Left ventricle myocardium superior (tissue), 1 donor: ENCODE measurements at regions not wholly inside any gene's neighbourhood (a gene's known extent, or its start where the extent isn't known, plus 50 kb on each side); places are given as distances from the start of the nearest gene placed in this dataset.
"Not testable (repeated sequence)": the region's sequence is repeated elsewhere in the genome, so short reads cannot be mapped to it uniquely, and the experiment has no call there.

Experiments
- ATAC-seq: fragments of 200-7000 bp; cut with Tn5 transposase; one replicate; pipeline ENCODE4 v1.9.1; 2020; ENCODE audit warnings: mild to moderate bottlenecking, moderate library complexity
- DNase-seq: peaks from one replicate; pipeline ENCODE4 v3.0.0-alpha.2; 2020
- intact Hi-C: fragments of 100-400 bp; cut with micrococcal nuclease; formaldehyde crosslinking; loops from one replicate; pipeline ENCODE4 v1.11.0; 2022
- donor health status: DM: no; HTN: yes; CAD: no; lungs with severe emphysema.

GRCh38 chr1:207196135-207196534, 92.1 kb downstream of the C4BPA start:
- DNase-seq, ATAC-seq, intact Hi-C loops: not testable (repeated sequence)

- ATAC-seq, intact Hi-C loops, DNase-seq: not testable (repeated sequence)
Measured at GRCh38 chr1:207201534-207201933, 97.5 kb downstream of the C4BPA start.

GRCh38 chr1:207202480-207202879, 98.4 kb downstream of the C4BPA start:
- DNase-seq (no peak), ATAC-seq (no peak)
- intact Hi-C loops = no loop called here

- ATAC-seq = no peak
- no peak for DNase-seq
- intact Hi-C loops = no loop called here
Measured at GRCh38 chr1:207203541-207203940, 99.5 kb downstream of the C4BPA start.

- ATAC-seq (no peak), DNase-seq (no peak)
- intact Hi-C loops = no loop called here
Measured at GRCh38 chr1:207205614-207206061, 101.6 kb downstream of the C4BPA start.

GRCh38 chr1:207208691-207209090, 104.7 kb downstream of the C4BPA start:
- DNase-seq, ATAC-seq, intact Hi-C loops: not testable (repeated sequence)

GRCh38 chr1:207214453-207214852, 107.0 kb upstream of the CD55 start:
- intact Hi-C loops = no loop called here
- ATAC-seq (no peak), DNase-seq (no peak)

- intact Hi-C loops = no loop called here
- DNase-seq (no peak), ATAC-seq (no peak)
Measured at GRCh38 chr1:207217778-207218511, 103.5 kb upstream of the CD55 start.

GRCh38 chr1:207218512-207219362, 102.7 kb upstream of the CD55 start:
- intact Hi-C loops = no loop called here
- DNase-seq = no peak
- ATAC-seq = no peak

GRCh38 chr1:207219979-207220889, 101.2 kb upstream of the CD55 start:
- intact Hi-C loops = no loop called here
- DNase-seq (no peak), ATAC-seq (no peak)

- ATAC-seq = no peak
- no peak for DNase-seq
- intact Hi-C loops = no loop called here
Measured at GRCh38 chr1:207221934-207222351, 99.5 kb upstream of the CD55 start.

- ATAC-seq = no peak
- DNase-seq = no peak
- intact Hi-C loops = no loop called here
Measured at GRCh38 chr1:207223162-207223561, 98.3 kb upstream of the CD55 start.

- no peak for DNase-seq
- ATAC-seq = no peak
- intact Hi-C loops = no loop called here
Measured at GRCh38 chr1:207224666-207225065, 96.8 kb upstream of the CD55 start.

GRCh38 chr1:207227131-207227630, 94.3 kb upstream of the CD55 start:
- DNase-seq (no peak), ATAC-seq (no peak)
- intact Hi-C loops = no loop called here

GRCh38 chr1:207228987-207229386, 92.5 kb upstream of the CD55 start:
- intact Hi-C loops = no loop called here
- DNase-seq (no peak), ATAC-seq (no peak)

- intact Hi-C loops = no loop called here
- DNase-seq (no peak), ATAC-seq (no peak)
Measured at GRCh38 chr1:207230441-207230840, 91.0 kb upstream of the CD55 start.

GRCh38 chr1:207234690-207235089, 86.8 kb upstream of the CD55 start:
- no peak for ATAC-seq
- intact Hi-C loops = no loop called here
- DNase-seq = no peak

- ATAC-seq = no peak
Measured at GRCh38 chr1:207239874-207240273, 81.6 kb upstream of the CD55 start.

More at GRCh38 chr1:207239874-207240273, 81.6 kb upstream of the CD55 start:
- no peak for DNase-seq
- intact Hi-C loops = no loop called here
